Keratinocyte (primary cell): ENCODE measurements at regions not wholly inside any gene's neighbourhood (a gene's known extent, or its start where the extent isn't known, plus 50 kb on each side); places are given as distances from the start of the nearest gene placed in this dataset.

ENCODE experiments used
- DNase-seq: peaks from one replicate; pipeline ENCODE4 v3.0.0-alpha.2; 2011; ENCODE audit warnings: low read depth, missing footprints, low spot score
- FAIRE-seq: peaks from 2 replicates; lab custom pipeline; 2011; peaks lifted over from hg19 to GRCh38; lab: Jason Lieb, UNC
- H2AFZ ChIP-seq: 2 replicates; pipeline ENCODE4 v1.6.0; 2012; ENCODE audit warnings: low read length, control low read depth, inconsistent platforms; ENCODE audit not compliant: control insufficient read depth
- H3K27ac ChIP-seq: 2 replicates; pipeline ENCODE4 v1.5.1; 2011; ENCODE audit warnings: low read length; ENCODE audit not compliant: control insufficient read depth, insufficient read depth
- H3K27me3 ChIP-seq: 3 replicates; pipeline ENCODE4 v1.6.0; 2011; ENCODE audit warnings: low read length; ENCODE audit not compliant: control insufficient read depth, insufficient read depth; ENCODE audit errors: extremely low read depth
- H3K36me3 ChIP-seq, 2 experiments: 2 replicates in 1 of 2; 3 replicates in 1 of 2; pipeline ENCODE4 v1.5.1; 2011; ENCODE audit warnings: low read length in 2 of 2, mild to moderate bottlenecking in 1 of 2; ENCODE audit not compliant: control insufficient read depth in 2 of 2, insufficient read depth in 2 of 2; ENCODE audit errors: extremely low read depth in 1 of 2
- H3K4me1 ChIP-seq: 3 replicates; pipeline ENCODE4 v1.5.1; 2011; ENCODE audit warnings: low read length; ENCODE audit not compliant: control insufficient read depth, insufficient read depth; ENCODE audit errors: extremely low read depth
- H3K4me2 ChIP-seq: 3 replicates; pipeline ENCODE4 v1.6.0; 2011; ENCODE audit warnings: low read depth, low read length; ENCODE audit not compliant: control insufficient read depth, insufficient read depth; ENCODE audit errors: extremely low read depth
- H3K4me3 ChIP-seq, 3 experiments: fragments of 200-600 bp in 1 of 3; sonication (generic) in 1 of 3; 2 replicates in 2 of 3; 3 replicates in 1 of 3; pipeline ENCODE4 v1.5.1; 2011 to 2016; ENCODE audit warnings: low read length in 3 of 3, mild to moderate bottlenecking in 3 of 3, control low read depth in 2 of 3, inconsistent platforms in 1 of 3, low read depth in 1 of 3, mixed read lengths in 1 of 3, mixed run types in 1 of 3, moderate library complexity in 1 of 3; ENCODE audit not compliant: control insufficient read depth in 2 of 3, insufficient read depth in 2 of 3; ENCODE audit errors: extremely low read depth in 1 of 3
- H3K79me2 ChIP-seq: 2 replicates; pipeline ENCODE4 v1.6.0; 2012; ENCODE audit warnings: low read length; ENCODE audit not compliant: control insufficient read depth, insufficient read depth
- H3K9ac ChIP-seq: 3 replicates; pipeline ENCODE4 v1.6.0; 2011; ENCODE audit warnings: low read length; ENCODE audit not compliant: control insufficient read depth, insufficient read depth; ENCODE audit errors: extremely low read depth
- H3K9me1 ChIP-seq: 3 replicates; pipeline ENCODE4 v1.6.0; 2011; ENCODE audit warnings: low read length; ENCODE audit not compliant: control insufficient read depth, insufficient read depth; ENCODE audit errors: extremely low read depth
- H3K9me3 ChIP-seq: 2 replicates; pipeline ENCODE4 v1.5.1; 2012; ENCODE audit warnings: low read depth, low read length; ENCODE audit not compliant: control insufficient read depth
- H4K20me1 ChIP-seq: 3 replicates; pipeline ENCODE4 v1.6.0; 2011; ENCODE audit warnings: low read length; ENCODE audit not compliant: control insufficient read depth, insufficient read depth; ENCODE audit errors: extremely low read depth
- EZH2 ChIP-seq: IDR thresholded peaks from one replicate; pipeline ENCODE4 v1.6.1; 2012; ENCODE audit warnings: inconsistent platforms, mild to moderate bottlenecking, low read length, moderate library complexity
- dilution Hi-C: fragments of 300-500 bp; cut with MboI; formaldehyde crosslinking; loops from one replicate; pipeline ENCODE4 v1.7.0; 2020; ENCODE audit warnings: low sequenced_read_pairs; ENCODE audit not compliant: extremely low pct_ligation_motif_present
- TF ChIP-seq, protein P1 (sequence below), 3 experiments: IDR thresholded peaks in 1 of 3; conservative IDR thresholded peaks in 1 of 3; optimal IDR thresholded peaks in 1 of 3; 2 replicates in 2 of 3; 3 replicates in 1 of 3; pipeline versions ENCODE3 to v1.5.1; 2011; ENCODE audit warnings: low read length in 3 of 3, mild to moderate bottlenecking in 3 of 3, moderate library complexity in 2 of 3, control low read depth in 1 of 3, inconsistent platforms in 1 of 3; ENCODE audit not compliant: insufficient read depth in 2 of 3; ENCODE audit errors: extremely low read depth in 1 of 3

DNA sequence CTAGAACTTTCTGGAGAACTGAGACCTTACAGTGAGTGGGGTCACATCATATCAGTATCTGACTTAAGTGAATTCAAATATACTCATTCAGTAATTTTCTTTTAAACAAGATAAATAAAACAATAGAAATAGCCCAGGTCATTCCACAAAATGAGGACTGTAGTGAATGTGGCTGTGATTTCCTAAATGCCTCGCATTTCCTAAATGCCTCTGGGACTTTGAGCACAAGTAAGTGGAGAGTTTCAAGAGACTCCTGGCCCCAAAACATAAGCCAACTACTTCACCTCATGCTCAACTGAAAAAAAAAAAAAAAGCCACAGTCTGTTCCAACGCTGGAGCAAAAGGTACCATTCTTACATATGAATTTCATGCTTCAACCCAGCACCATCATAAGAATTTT lies 81.5 kb downstream of the ZNF281 start:
- dilution Hi-C loops, result no loop called here

DNA sequence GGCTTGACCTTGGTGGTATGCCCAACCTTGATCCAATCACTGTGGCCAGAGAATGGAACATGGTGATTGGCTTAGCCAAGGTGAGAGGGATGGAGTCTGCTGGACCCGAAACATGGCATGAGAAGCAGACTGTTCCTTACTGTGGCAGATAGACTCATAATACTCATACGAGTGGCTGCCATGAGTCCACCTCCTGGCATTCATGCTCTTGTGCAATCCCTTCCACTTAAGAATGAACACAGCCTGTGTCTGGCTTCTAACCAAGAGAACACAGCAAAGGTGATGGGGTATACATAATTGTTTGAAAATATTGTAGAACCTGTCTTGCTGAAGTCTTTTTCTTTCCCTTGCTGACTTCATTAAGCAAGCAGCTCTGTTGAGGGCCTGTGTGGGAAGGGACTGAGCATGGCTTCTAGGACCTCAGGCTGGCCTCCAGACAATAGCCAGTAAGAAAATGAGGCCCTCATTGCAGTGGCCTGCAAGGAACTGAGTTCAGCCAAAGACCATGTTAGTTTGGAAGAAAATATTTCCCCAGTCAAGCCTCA lies 85.9 kb downstream of the ZNF281 start:
- H4K20me1 ChIP-seq, result no peaks in the 10 kb centered on the region
- H3K36me3 ChIP-seq, result no peaks in the 10 kb centered on the region
- no peak overlapping the region for H3K4me2 ChIP-seq
- H3K27me3 ChIP-seq, result no peaks in the 10 kb centered on the region
- no peak overlapping the region for H3K4me3 ChIP-seq
- no peaks in the 10 kb centered on the region for H3K4me1 ChIP-seq
- no peak for FAIRE-seq
- H3K79me2 ChIP-seq, result no peaks in the 10 kb centered on the region
- H3K9ac ChIP-seq, result no peak overlapping the region
- no peak for DNase-seq
- no peak overlapping the region for H2AFZ ChIP-seq
- TF ChIP-seq, protein P1, sequence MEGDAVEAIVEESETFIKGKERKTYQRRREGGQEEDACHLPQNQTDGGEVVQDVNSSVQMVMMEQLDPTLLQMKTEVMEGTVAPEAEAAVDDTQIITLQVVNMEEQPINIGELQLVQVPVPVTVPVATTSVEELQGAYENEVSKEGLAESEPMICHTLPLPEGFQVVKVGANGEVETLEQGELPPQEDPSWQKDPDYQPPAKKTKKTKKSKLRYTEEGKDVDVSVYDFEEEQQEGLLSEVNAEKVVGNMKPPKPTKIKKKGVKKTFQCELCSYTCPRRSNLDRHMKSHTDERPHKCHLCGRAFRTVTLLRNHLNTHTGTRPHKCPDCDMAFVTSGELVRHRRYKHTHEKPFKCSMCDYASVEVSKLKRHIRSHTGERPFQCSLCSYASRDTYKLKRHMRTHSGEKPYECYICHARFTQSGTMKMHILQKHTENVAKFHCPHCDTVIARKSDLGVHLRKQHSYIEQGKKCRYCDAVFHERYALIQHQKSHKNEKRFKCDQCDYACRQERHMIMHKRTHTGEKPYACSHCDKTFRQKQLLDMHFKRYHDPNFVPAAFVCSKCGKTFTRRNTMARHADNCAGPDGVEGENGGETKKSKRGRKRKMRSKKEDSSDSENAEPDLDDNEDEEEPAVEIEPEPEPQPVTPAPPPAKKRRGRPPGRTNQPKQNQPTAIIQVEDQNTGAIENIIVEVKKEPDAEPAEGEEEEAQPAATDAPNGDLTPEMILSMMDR (optimal IDR thresholded peaks at IDR 0.05 in 1 of 3, IDR thresholded peaks at IDR 0.05 in 1 of 3, conservative IDR thresholded peaks at IDR 0.05 in 1 of 3; ENCODE audit: extremely low read depth in 1 of 3, insufficient read depth in 2 of 3, low read length in 3 of 3), result no peak
- no peak for TF ChIP-seq EZH2
- dilution Hi-C loops, result no loop called here
- H3K9me3 ChIP-seq, result no peaks in the 10 kb centered on the region
- no peaks in the 10 kb centered on the region for H3K9me1 ChIP-seq
- H3K27ac ChIP-seq, result no peak overlapping the region

More for the DNA sequence above, 81.5 kb downstream of the ZNF281 start:
- Histone ChIP-seq H2AFZ (no peak overlapping the region), H3K4me2 (no peak overlapping the region), H3K9me1 (no peaks in the 10 kb centered on the region), H3K4me3 (no peak overlapping the region), H3K27ac (no peak overlapping the region), H3K4me1 (no peaks in the 10 kb centered on the region), H3K36me3 (no peaks in the 10 kb centered on the region), H3K79me2 (no peaks in the 10 kb centered on the region), H3K27me3 (no peaks in the 10 kb centered on the region), H3K9me3 (no peaks in the 10 kb centered on the region), H4K20me1 (no peaks in the 10 kb centered on the region), H3K9ac (no peak overlapping the region)
- no peak for DNase-seq
- TF ChIP-seq, protein P1 (optimal IDR thresholded peaks at IDR 0.05 in 1 of 3, IDR thresholded peaks at IDR 0.05 in 1 of 3, conservative IDR thresholded peaks at IDR 0.05 in 1 of 3; ENCODE audit: extremely low read depth in 1 of 3, insufficient read depth in 2 of 3, low read length in 3 of 3), result no peak
- no peak for TF ChIP-seq EZH2
- no peak for FAIRE-seq
